ENCODE measurements at regions not wholly inside any gene's neighbourhood (a gene's known extent, or its start where the extent isn't known, plus 50 kb on each side); places are given as distances from the start of the nearest gene placed in this dataset.
"Not testable (repeated sequence)": the region's sequence is repeated elsewhere in the genome, so short reads cannot be mapped to it uniquely, and the experiment has no call there.

DNA sequence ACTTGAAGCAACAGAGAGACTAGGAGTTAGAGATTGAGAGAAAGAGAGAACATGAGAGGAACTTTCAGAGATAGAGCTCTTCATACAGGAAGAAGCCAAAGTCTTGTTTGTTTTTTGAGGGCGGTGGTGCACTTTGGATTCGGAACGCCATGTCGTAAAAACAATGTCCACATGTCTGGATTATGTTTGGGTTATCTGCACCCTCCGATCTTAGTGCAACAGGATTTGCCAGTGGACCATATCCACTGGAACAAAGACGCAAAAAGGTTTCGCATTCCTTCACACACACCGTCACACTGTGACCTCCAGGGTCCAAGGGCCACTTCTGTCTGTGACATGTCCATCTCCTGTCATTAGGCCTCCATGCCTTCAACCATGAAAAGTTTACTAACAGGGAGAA, 141.8 kb upstream of the ATP11B start:
- TF ChIP-seq, protein P1, sequence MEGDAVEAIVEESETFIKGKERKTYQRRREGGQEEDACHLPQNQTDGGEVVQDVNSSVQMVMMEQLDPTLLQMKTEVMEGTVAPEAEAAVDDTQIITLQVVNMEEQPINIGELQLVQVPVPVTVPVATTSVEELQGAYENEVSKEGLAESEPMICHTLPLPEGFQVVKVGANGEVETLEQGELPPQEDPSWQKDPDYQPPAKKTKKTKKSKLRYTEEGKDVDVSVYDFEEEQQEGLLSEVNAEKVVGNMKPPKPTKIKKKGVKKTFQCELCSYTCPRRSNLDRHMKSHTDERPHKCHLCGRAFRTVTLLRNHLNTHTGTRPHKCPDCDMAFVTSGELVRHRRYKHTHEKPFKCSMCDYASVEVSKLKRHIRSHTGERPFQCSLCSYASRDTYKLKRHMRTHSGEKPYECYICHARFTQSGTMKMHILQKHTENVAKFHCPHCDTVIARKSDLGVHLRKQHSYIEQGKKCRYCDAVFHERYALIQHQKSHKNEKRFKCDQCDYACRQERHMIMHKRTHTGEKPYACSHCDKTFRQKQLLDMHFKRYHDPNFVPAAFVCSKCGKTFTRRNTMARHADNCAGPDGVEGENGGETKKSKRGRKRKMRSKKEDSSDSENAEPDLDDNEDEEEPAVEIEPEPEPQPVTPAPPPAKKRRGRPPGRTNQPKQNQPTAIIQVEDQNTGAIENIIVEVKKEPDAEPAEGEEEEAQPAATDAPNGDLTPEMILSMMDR (IDR thresholded peaks at IDR 0.05; ENCODE audit: insufficient read depth, low read length) = no peak
- no peak for DNase-seq (ENCODE audit: low read depth)

DNA sequence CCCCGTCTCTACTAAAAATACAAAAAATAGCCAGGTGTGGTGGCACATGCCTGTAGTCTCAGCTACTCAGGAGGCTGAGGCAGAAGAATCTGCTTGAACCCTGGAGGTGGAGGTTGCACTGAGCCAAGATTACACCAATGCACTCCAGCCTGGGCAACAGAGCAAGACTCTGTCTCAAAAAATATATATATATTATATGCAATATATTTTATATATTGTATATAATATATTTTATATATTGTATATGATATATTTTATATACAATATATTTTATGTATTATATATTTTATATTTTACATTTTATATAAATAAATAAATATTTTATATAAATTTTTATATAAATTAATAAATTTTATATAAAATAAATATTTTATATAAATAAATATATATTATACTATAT, 140.2 kb upstream of the ATP11B start:
- not testable (repeated sequence) for H3K4me3 ChIP-seq (ENCODE audit: low read depth, low read length); DNase-seq (ENCODE audit: low read depth)

More for the DNA sequence above, 141.8 kb upstream of the ATP11B start:
- H3K4me3 ChIP-seq (ENCODE audit: low read depth, low read length) = no peak overlapping the region

DNA sequence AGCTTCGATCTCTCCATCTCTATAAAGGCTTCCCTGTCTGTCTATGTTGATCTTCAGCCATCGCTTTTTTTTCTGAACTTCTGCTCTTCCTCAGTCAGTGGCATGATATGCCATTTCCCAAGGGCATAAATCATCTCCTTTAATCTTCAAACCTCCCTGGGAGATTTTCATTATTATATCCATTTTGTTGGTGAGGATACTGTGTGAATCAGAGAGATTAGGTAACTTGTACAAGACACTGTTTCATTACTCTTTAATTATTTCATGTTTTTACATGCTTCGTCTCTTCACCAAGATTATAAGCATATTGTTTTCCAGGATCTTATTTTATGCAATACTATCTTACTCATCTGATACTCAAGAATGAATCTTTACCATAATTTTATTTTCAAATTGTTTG, 124.8 kb upstream of the ATP11B start:
- H3K4me3 ChIP-seq (ENCODE audit: low read depth, low read length) = no peak overlapping the region
- TF ChIP-seq, protein P1 (IDR thresholded peaks at IDR 0.05; ENCODE audit: insufficient read depth, low read length) = no peak
- DNase-seq (ENCODE audit: low read depth) = no peak

DNA sequence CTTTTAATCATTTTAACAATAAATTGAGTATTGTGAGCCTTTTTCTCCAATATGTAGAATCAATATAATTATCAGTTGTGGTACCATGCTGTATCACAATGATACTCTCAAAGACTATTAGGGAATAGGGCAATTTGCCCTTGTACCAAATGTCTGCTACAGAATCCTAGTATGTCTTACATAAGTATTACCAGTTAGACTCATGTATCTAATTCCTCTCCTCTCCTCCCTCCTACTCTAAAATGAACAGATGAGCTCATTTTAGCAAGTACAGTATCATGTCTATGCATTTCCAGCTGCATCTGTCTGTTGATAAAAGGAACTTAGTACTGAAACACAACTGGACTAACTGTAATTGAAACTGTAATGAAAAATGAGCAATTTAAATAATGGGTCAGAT, 124.3 kb upstream of the ATP11B start:
- DNase-seq (ENCODE audit: low read depth) = no peak
- TF ChIP-seq, protein P1 (IDR thresholded peaks at IDR 0.05; ENCODE audit: insufficient read depth, low read length) = no peak
- H3K4me3 ChIP-seq (ENCODE audit: low read depth, low read length) = no peak overlapping the region

DNA sequence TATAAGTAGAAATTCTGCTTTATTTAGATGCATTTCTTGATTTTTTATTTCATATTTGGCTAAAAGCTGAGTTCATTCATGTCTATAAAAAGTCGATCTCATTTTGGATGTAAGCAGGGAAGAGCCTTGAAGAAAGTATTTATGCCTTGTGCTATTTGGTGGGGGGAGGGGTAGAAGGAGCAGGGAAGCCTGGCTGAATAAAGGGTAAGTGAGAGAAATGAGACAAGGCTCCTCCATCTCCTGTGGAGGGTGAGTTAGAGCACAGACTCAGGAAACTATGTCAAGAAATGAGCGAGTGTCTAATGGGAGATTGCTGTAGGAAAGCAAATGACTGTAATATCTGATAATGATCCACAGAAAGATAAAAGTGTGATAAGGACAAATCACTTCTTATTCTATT, 121.8 kb upstream of the ATP11B start:
- H3K4me3 ChIP-seq (ENCODE audit: low read depth, low read length) = no peak overlapping the region
- TF ChIP-seq, protein P1 (IDR thresholded peaks at IDR 0.05; ENCODE audit: insufficient read depth, low read length) = no peak
- DNase-seq (ENCODE audit: low read depth) = no peak

DNA sequence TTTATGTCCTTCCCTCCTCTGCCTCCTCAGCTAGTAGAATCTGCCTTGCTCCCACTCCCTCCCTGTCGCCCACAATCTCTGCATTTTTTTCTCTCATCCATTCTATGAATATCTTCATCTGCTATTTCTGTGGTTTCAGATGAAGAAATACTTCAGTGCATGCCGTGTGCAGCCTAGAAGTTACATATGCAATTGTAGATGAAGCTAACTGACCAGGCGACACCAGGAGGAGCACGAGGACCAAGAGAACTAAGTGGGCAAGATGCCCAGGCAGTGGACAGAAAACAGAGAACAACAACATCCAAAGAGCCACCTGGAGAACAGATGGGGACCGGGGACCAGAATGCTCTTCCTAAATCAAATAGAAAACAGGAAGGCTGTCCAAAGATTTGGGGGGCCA, 121.4 kb upstream of the ATP11B start:
- TF ChIP-seq, protein P1 (IDR thresholded peaks at IDR 0.05; ENCODE audit: insufficient read depth, low read length) = no peak
- H3K4me3 ChIP-seq (ENCODE audit: low read depth, low read length) = no peak overlapping the region
- peak; percentile 4 for DNase-seq (ENCODE audit: low read depth)

DNA sequence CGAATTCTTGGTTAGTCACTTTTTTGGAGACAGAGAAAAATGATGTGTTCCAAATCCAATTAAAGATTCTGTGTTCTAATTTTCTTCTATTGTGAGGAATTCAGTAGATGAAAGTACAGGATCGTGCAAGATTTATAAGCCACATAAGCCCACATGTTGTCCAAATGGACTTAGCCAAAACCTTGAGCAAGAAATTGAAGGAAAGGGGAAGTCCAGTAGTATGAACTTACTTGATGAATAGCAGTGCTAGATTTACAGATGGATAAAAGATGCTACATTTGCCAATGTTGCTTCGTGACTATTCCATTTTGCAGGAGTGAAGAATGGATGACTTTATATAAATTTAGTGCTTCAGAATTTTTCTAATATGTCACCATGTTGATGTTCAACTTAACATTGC, 120.0 kb upstream of the ATP11B start:
- no peak for DNase-seq (ENCODE audit: low read depth)
- TF ChIP-seq, protein P1 (IDR thresholded peaks at IDR 0.05; ENCODE audit: insufficient read depth, low read length) = no peak
- no peak overlapping the region for H3K4me3 ChIP-seq (ENCODE audit: low read depth, low read length)

Data from fibroblast of the aortic adventitia (primary cell).